ENCODE measurements at regions not wholly inside any gene's neighbourhood (a gene's known extent, or its start where the extent isn't known, plus 50 kb on each side); places are given as distances from the start of the nearest gene placed in this dataset.

GRCh38 chr11:39139581-39139980 is 2319.9 kb downstream of the LRRC4C start:
- Mint-ChIP-seq H3K27me3 (ENCODE audit: low read depth, poor library complexity) (no peaks in the 10 kb centered on the region), H3K9me3 (no peaks in the 10 kb centered on the region), H3K36me3 (ENCODE audit: low read depth) (no peaks in the 10 kb centered on the region), H3K27ac (no peak overlapping the region), H3K4me1 (no peaks in the 10 kb centered on the region), H3K4me3 (no peak overlapping the region)
- no peak for DNase-seq
- no peak for TF ChIP-seq CTCF (IDR thresholded peaks at IDR 0.05)

- Mint-ChIP-seq H3K9me3 (no peaks in the 10 kb centered on the region), H3K36me3 (ENCODE audit: low read depth) (no peaks in the 10 kb centered on the region)
- TF ChIP-seq CTCF (IDR thresholded peaks at IDR 0.05), result no peak
Observed at GRCh38 chr11:39120890-39121289, 2338.6 kb downstream of the LRRC4C start.

GRCh38 chr11:39113606-39114005 is 2345.8 kb downstream of the LRRC4C start:
- H3K4me3 Mint-ChIP-seq, result no peak overlapping the region
- no peak overlapping the region for H3K27ac Mint-ChIP-seq
- no peaks in the 10 kb centered on the region for H3K27me3 Mint-ChIP-seq (ENCODE audit: low read depth, poor library complexity)
- DNase-seq, result no peak
- H3K9me3 Mint-ChIP-seq, result no peaks in the 10 kb centered on the region
- no peak for TF ChIP-seq CTCF (IDR thresholded peaks at IDR 0.05)
- H3K36me3 Mint-ChIP-seq (ENCODE audit: low read depth), result no peaks in the 10 kb centered on the region
- H3K4me1 Mint-ChIP-seq, result no peaks in the 10 kb centered on the region

More at GRCh38 chr11:39120890-39121289, 2338.6 kb downstream of the LRRC4C start:
- no peaks in the 10 kb centered on the region for H3K4me1 Mint-ChIP-seq
- no peak overlapping the region for H3K4me3 Mint-ChIP-seq
- no peaks in the 10 kb centered on the region for H3K27me3 Mint-ChIP-seq (ENCODE audit: low read depth, poor library complexity)
- H3K27ac Mint-ChIP-seq, result no peak overlapping the region
- no peak for DNase-seq

GRCh38 chr11:39102236-39102635 is 2357.2 kb downstream of the LRRC4C start:
- H3K4me1 Mint-ChIP-seq, result no peaks in the 10 kb centered on the region
- no peaks in the 10 kb centered on the region for H3K36me3 Mint-ChIP-seq (ENCODE audit: low read depth)
- no peak for TF ChIP-seq CTCF (IDR thresholded peaks at IDR 0.05)
- H3K4me3 Mint-ChIP-seq, result no peak overlapping the region
- H3K27ac Mint-ChIP-seq, result no peak overlapping the region
- no peak for DNase-seq
- peaks cover 20% of the 10 kb centered on the region for H3K9me3 Mint-ChIP-seq
- H3K27me3 Mint-ChIP-seq (ENCODE audit: low read depth, poor library complexity), result peaks cover 5% of the 10 kb centered on the region

DNA sequence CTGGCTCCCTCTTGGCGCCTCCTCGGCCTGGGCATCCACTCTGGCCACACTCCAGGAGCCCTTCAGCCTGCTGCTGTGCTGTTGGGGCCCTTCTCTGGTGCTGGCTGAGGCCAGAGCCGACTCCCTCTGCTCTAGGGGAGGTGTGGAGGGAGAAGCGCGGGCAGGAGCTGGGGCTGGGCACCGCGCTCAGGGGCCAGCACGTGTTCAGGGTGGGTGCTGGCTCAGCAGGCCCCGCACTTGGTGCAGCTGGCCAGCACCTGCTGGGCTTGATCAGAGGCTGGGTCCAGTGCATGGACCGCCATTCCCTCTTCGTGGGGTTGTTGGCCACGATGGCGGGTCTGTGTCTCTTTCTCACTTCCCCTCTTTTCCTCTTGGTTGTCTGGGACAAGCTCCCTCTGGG is 2381.0 kb downstream of the LRRC4C start:
- DNase-seq, result no peak
- Mint-ChIP-seq H3K9me3 (peaks cover 9% of the 10 kb centered on the region), H3K4me1 (no peaks in the 10 kb centered on the region), H3K27me3 (ENCODE audit: low read depth, poor library complexity) (peaks cover 3% of the 10 kb centered on the region), H3K36me3 (ENCODE audit: low read depth) (no peaks in the 10 kb centered on the region), H3K27ac (no peak overlapping the region), H3K4me3 (no peak overlapping the region)
- no peak for TF ChIP-seq CTCF (IDR thresholded peaks at IDR 0.05)

GRCh38 chr11:39037611-39038010 is 2421.8 kb downstream of the LRRC4C start:
- H3K27me3 Mint-ChIP-seq (ENCODE audit: low read depth, poor library complexity), result peaks cover 3% of the 10 kb centered on the region
- no peak overlapping the region for H3K4me3 Mint-ChIP-seq
- H3K4me1 Mint-ChIP-seq, result no peaks in the 10 kb centered on the region
- H3K36me3 Mint-ChIP-seq (ENCODE audit: low read depth), result no peaks in the 10 kb centered on the region
- no peak overlapping the region for H3K27ac Mint-ChIP-seq
- TF ChIP-seq CTCF (IDR thresholded peaks at IDR 0.05), result no peak
- H3K9me3 Mint-ChIP-seq, result peaks cover 3% of the 10 kb centered on the region
- DNase-seq, result no peak
